ENCODE measurements at regions not wholly inside any gene's neighbourhood (a gene's known extent, or its start where the extent isn't known, plus 50 kb on each side); places are given as distances from the start of the nearest gene placed in this dataset.

GRCh38 chr12:83739607-83740006, 1052.9 kb downstream of the TMTC2 start:
- H3K27ac ChIP-seq (ENCODE audit: low read depth, low read length): no peak overlapping the region
- no peak overlapping the region for H2BK12ac ChIP-seq (ENCODE audit: low read depth, low read length)
- H3K4me2 ChIP-seq (ENCODE audit: insufficient read depth in 1 of 2, low read depth in 2 of 2, low read length in 2 of 2): no peak overlapping the region
- no peak overlapping the region for H3K18ac ChIP-seq (ENCODE audit: extremely low read depth, low read length)
- H3K4ac ChIP-seq (replicated peaks; ENCODE audit: insufficient read length, low read depth, low read length): no peak overlapping the region
- no peak for DNase-seq (ENCODE audit: low read depth in 1 of 2, low spot score in 2 of 2)
- H3K27me3 ChIP-seq (replicated peaks in 1 of 4; ENCODE audit: control insufficient read depth in 3 of 4, extremely low read depth in 1 of 4, insufficient read depth in 3 of 4, low read length in 3 of 4): no peaks in the 10 kb centered on the region
- H4K91ac ChIP-seq (replicated peaks; ENCODE audit: insufficient read length, low read length): no peak overlapping the region
- H3K9me3 ChIP-seq (ENCODE audit: insufficient read depth in 2 of 2, low read depth in 1 of 2, low read length in 1 of 2): no peaks in the 10 kb centered on the region
- ChIA-PET POLR2A (ENCODE audit: partially characterized antibody) (no interaction called here), CTCF (ENCODE audit: partially characterized antibody) (no interaction called here)
- no peak overlapping the region for H3K9ac ChIP-seq (replicated peaks in 1 of 4; ENCODE audit: extremely low read depth in 1 of 4, low read depth in 3 of 4, low read length in 3 of 4)
- no peak for FAIRE-seq
- no peak overlapping the region for H3K14ac ChIP-seq (ENCODE audit: insufficient read length)
- no peak overlapping the region for H2BK15ac ChIP-seq (ENCODE audit: low read length)
- H3K23me2 ChIP-seq (ENCODE audit: low read depth, low read length): no peaks in the 10 kb centered on the region
- H2BK120ac ChIP-seq (replicated peaks; ENCODE audit: low read depth, low read length): no peak overlapping the region
- H2BK5ac ChIP-seq (ENCODE audit: low read depth, low read length): no peak overlapping the region
- no peak overlapping the region for H3K4me3 ChIP-seq (ENCODE audit: extremely low read depth in 1 of 4, insufficient read depth in 2 of 4, low read depth in 3 of 4, low read length in 4 of 4)
- H2AK5ac ChIP-seq (ENCODE audit: low read depth, low read length): no peak overlapping the region
- H3K4me1 ChIP-seq (replicated peaks in 1 of 4; ENCODE audit: control insufficient read depth in 3 of 4, insufficient read depth in 4 of 4, low read length in 3 of 4): no peaks in the 10 kb centered on the region
- no peak overlapping the region for H4K5ac ChIP-seq (ENCODE audit: insufficient read length, low read depth, low read length)
- H4K8ac ChIP-seq (ENCODE audit: extremely low read depth, insufficient read depth, low read length): no peak overlapping the region
- WGBS, 2 experiments (ENCODE audit: extremely low coverage in 1 of 2, insufficient coverage in 1 of 2, insufficient read length in 1 of 2, insufficient replicate concordance in 2 of 2, low coverage in 1 of 2, low lambda C conversion rate in 2 of 2, missing lambda C conversion rate in 1 of 2): 95% methylated on average over 3 of the region's 3 CpGs; no CpG with 5 or more reads in 1 of the 2 experiments
- no peaks in the 10 kb centered on the region for H4K20me1 ChIP-seq (replicated peaks in 1 of 2; ENCODE audit: control insufficient read depth in 1 of 2, insufficient read depth in 2 of 2, low read length in 2 of 2)
- no peaks in the 10 kb centered on the region for H3K79me2 ChIP-seq (ENCODE audit: control insufficient read depth in 1 of 2, insufficient read depth in 2 of 2, low read length in 2 of 2)
- H3K36me3 ChIP-seq (ENCODE audit: control insufficient read depth in 2 of 4, insufficient read depth in 4 of 4, low read length in 3 of 4): no peaks in the 10 kb centered on the region
- TF ChIP-seq E2F6 (IDR thresholded peaks at IDR 0.05) (no peak), NRF1 (IDR thresholded peaks at IDR 0.05; ENCODE audit: low read depth, low read length) (no peak), MAX (IDR thresholded peaks at IDR 0.05) (no peak)
- no peaks in the 10 kb centered on the region for H3K79me1 ChIP-seq (ENCODE audit: low read depth, low read length)
- H3K56ac ChIP-seq (replicated peaks; ENCODE audit: insufficient read length, low read depth, low read length): no peak overlapping the region
- no peak overlapping the region for H2BK20ac ChIP-seq (ENCODE audit: low read length)
- no peak overlapping the region for H3K23ac ChIP-seq (ENCODE audit: insufficient read length)
- 0 out of 2 replicates have a peak overlapping the region, but pooled peaks have one; percentile 46 for H2AFZ ChIP-seq (ENCODE audit: low read length)

Measured in H1 (cell line).